HG03575 (cell line): ENCODE measurements at regions not wholly inside any gene's neighbourhood (a gene's known extent, or its start where the extent isn't known, plus 50 kb on each side); places are given as distances from the start of the nearest gene placed in this dataset.

Source experiments
- ATAC-seq: cut with Tn5 transposase; IDR thresholded peaks from one replicate; pipeline ENCODE4 v1.9.1; 2021; ENCODE audit not compliant: unreplicated experiment, insufficient number of reproducible peaks, low FRiP score; ENCODE audit errors: extremely low read depth

- ATAC-seq = no peak
Observed at GRCh38 chr3:68336042-68336441, 596.3 kb downstream of the TAFA4 start.

GRCh38 chr3:68334367-68334986 is 597.9 kb downstream of the TAFA4 start:
- no peak for ATAC-seq

GRCh38 chr3:68328049-68328448 is 604.3 kb downstream of the TAFA4 start:
- no peak for ATAC-seq

GRCh38 chr3:68315964-68316363 is 616.4 kb downstream of the TAFA4 start:
- no peak for ATAC-seq

- no peak for ATAC-seq
Observed at GRCh38 chr3:68315546-68315945, 616.8 kb downstream of the TAFA4 start.

- no peak for ATAC-seq
Observed at GRCh38 chr3:68306571-68306970, 625.8 kb downstream of the TAFA4 start.

- ATAC-seq = no peak
Observed at GRCh38 chr3:68295457-68295856, 636.9 kb downstream of the TAFA4 start.

- ATAC-seq = no peak
Observed at GRCh38 chr3:68290333-68290732, 635.9 kb upstream of the SUCLG2 start.

GRCh38 chr3:68288085-68288484 is 633.7 kb upstream of the SUCLG2 start:
- ATAC-seq = no peak

- no peak for ATAC-seq
Observed at GRCh38 chr3:68287101-68287500, 632.7 kb upstream of the SUCLG2 start.

- ATAC-seq = no peak
Observed at GRCh38 chr3:68274286-68274685, 619.9 kb upstream of the SUCLG2 start.

- no peak for ATAC-seq
Observed at GRCh38 chr3:68271145-68271544, 616.7 kb upstream of the SUCLG2 start.

GRCh38 chr3:68256635-68257223 is 602.3 kb upstream of the SUCLG2 start:
- ATAC-seq = no peak

- ATAC-seq = no peak
Observed at GRCh38 chr3:68249265-68249664, 594.9 kb upstream of the SUCLG2 start.

GRCh38 chr3:68242606-68243005 is 588.2 kb upstream of the SUCLG2 start:
- ATAC-seq = no peak

- ATAC-seq = no peak
Observed at GRCh38 chr3:68239542-68239941, 585.1 kb upstream of the SUCLG2 start.

GRCh38 chr3:68234076-68234780 is 579.8 kb upstream of the SUCLG2 start:
- no peak for ATAC-seq

GRCh38 chr3:68228856-68229255 is 574.4 kb upstream of the SUCLG2 start:
- ATAC-seq = no peak

GRCh38 chr3:68220832-68221231 is 566.4 kb upstream of the SUCLG2 start:
- ATAC-seq = no peak

GRCh38 chr3:68211637-68212036 is 557.2 kb upstream of the SUCLG2 start:
- ATAC-seq = no peak
